ENCODE measurements at regions not wholly inside any gene's neighbourhood (a gene's known extent, or its start where the extent isn't known, plus 50 kb on each side); places are given as distances from the start of the nearest gene placed in this dataset.

DNA sequence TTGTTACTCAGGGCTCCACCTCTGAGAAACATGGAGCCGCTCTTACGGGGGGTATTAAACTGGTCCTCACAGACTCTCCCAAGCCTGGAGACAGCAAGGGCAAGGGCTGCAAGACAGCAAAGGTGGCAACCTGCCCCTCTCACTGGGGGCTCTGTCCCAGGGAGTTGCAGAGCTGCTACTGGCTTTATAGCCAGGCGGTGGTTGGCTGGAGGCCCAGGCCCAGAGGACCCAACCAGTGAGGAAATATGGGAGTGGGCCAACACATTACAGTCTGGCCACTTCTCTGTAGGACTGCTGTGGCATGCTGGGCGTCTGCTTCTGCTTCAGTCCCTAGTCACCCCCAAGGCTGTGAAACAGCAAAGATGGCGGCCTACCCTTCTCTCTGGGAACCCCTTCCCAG, 597.2 kb downstream of the LRRC70 start:
- DNase-seq (ENCODE audit: low read depth), result no peak
- no peak overlapping the region for H3K4me3 ChIP-seq (ENCODE audit: low read depth, low read length)
- TF ChIP-seq MYC (IDR thresholded peaks at IDR 0.05; ENCODE audit: low read depth, low read length) (no peak), POLR2A (IDR thresholded peaks at IDR 0.05; ENCODE audit: extremely low read depth, insufficient read length) (no peak)
- TF ChIP-seq, protein P1, sequence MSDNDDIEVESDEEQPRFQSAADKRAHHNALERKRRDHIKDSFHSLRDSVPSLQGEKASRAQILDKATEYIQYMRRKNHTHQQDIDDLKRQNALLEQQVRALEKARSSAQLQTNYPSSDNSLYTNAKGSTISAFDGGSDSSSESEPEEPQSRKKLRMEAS (IDR thresholded peaks at IDR 0.05; ENCODE audit: low read depth, low read length), result no peak
- TF ChIP-seq, protein P2, sequence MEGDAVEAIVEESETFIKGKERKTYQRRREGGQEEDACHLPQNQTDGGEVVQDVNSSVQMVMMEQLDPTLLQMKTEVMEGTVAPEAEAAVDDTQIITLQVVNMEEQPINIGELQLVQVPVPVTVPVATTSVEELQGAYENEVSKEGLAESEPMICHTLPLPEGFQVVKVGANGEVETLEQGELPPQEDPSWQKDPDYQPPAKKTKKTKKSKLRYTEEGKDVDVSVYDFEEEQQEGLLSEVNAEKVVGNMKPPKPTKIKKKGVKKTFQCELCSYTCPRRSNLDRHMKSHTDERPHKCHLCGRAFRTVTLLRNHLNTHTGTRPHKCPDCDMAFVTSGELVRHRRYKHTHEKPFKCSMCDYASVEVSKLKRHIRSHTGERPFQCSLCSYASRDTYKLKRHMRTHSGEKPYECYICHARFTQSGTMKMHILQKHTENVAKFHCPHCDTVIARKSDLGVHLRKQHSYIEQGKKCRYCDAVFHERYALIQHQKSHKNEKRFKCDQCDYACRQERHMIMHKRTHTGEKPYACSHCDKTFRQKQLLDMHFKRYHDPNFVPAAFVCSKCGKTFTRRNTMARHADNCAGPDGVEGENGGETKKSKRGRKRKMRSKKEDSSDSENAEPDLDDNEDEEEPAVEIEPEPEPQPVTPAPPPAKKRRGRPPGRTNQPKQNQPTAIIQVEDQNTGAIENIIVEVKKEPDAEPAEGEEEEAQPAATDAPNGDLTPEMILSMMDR (IDR thresholded peaks at IDR 0.05; ENCODE audit: low read depth, low read length), result no peak

DNA sequence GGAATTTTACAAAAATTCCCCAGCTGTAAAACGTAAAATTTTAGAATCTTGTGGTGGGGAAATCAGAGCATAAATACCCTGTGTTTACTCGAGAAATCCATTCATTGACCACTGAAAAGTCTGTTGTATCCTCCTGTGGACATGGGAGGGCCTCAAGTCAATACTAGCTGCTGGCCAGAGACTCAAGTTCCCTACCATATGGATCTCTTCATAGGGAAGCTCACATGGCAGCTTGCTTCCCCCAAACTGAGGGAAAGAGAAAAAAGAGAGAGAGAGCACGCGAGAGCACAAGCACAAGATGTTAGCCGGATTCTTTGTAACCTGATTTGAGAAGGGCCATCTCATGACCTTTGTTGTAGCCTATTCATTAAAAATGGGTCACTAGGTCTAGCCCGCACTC, 591.9 kb downstream of the LRRC70 start:
- DNase-seq (ENCODE audit: low read depth), result no peak
- TF ChIP-seq POLR2A (IDR thresholded peaks at IDR 0.05; ENCODE audit: extremely low read depth, insufficient read length) (no peak), MYC (IDR thresholded peaks at IDR 0.05; ENCODE audit: low read depth, low read length) (no peak)
- TF ChIP-seq, protein P2 (IDR thresholded peaks at IDR 0.05; ENCODE audit: low read depth, low read length), result no peak
- TF ChIP-seq, protein P1 (IDR thresholded peaks at IDR 0.05; ENCODE audit: low read depth, low read length), result no peak
- no peak overlapping the region for H3K4me3 ChIP-seq (ENCODE audit: low read depth, low read length)

DNA sequence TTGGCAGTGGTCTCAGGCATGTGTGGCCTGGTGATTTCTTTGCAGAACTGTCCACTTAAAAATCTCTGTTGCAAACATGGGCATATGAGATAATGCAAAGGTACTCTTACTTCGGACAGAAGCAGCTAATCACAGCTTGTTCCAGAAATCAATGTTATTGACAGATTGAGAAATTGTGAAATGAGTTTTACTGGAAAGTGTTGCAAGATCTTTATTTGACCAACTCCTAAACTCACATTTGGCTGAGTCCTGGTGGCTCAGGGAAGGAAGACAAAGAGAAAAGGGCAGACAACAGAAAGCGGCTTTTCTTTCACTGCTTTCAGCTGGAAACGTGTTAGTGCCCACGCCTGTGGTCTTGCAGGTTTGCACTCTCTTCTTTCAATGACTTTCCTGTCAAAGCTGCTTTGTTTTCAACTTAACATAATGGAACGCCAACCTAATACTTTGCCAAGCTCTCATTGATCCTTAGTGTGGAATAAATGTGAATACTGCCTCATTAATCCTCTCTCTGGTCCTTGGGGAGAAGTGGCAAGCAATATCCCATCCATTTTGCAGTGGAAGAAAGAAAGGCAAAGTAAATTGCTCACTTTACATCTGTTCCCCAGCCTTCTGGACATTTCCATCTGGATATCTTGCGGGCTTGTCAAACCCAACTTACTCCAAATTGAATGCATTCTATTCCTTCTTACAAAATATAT, 586.4 kb downstream of the LRRC70 start:
- TF ChIP-seq, protein P1 (IDR thresholded peaks at IDR 0.05; ENCODE audit: low read depth, low read length), result no peak
- TF ChIP-seq MYC (IDR thresholded peaks at IDR 0.05; ENCODE audit: low read depth, low read length), result no peak
- TF ChIP-seq, protein P2 (IDR thresholded peaks at IDR 0.05; ENCODE audit: low read depth, low read length), result no peak
- TF ChIP-seq POLR2A (IDR thresholded peaks at IDR 0.05; ENCODE audit: extremely low read depth, insufficient read length), result no peak
- H3K4me3 ChIP-seq (ENCODE audit: low read depth, low read length), result no peak overlapping the region
- no peak for DNase-seq (ENCODE audit: low read depth)

DNA sequence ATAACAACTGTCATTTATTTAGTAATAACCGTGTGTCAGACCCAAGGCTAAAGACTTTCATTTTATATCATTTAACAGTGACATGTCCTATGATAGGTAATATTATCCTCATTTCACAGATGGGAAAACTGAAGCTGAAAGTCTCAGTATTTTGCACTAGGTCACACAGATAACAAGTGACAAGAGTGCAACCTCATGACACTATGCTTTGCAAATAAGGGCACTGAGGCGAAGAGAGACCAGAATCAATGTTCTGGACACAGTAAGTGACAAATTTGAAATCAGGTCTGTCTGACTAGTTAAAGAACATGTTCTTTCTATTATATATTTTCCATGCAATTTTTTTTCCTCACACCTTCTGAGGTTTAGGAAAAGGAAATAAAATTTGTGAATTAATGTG, 585.7 kb downstream of the LRRC70 start:
- DNase-seq (ENCODE audit: low read depth), result no peak
- TF ChIP-seq, protein P2 (IDR thresholded peaks at IDR 0.05; ENCODE audit: low read depth, low read length), result no peak
- TF ChIP-seq, protein P1 (IDR thresholded peaks at IDR 0.05; ENCODE audit: low read depth, low read length), result no peak
- no peak for TF ChIP-seq MYC (IDR thresholded peaks at IDR 0.05; ENCODE audit: low read depth, low read length)
- no peak for TF ChIP-seq POLR2A (IDR thresholded peaks at IDR 0.05; ENCODE audit: extremely low read depth, insufficient read length)
- H3K4me3 ChIP-seq (ENCODE audit: low read depth, low read length), result no peak overlapping the region

DNA sequence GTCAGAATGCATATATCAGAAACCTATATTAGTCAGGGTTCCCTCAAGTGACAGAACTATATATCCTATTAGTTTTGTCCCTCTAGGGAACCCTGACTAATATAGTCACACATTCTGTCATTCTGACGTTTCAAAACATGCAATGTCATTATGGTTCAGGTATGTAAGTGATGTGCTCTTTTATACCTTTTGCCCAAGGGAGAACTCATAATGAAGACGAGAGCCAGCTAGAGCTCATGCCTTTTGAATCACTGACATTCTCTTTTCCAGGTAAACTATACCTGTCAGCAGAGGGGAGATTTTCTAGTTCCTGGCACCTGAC, 576.7 kb downstream of the LRRC70 start:
- DNase-seq (ENCODE audit: low read depth), result no peak
- H3K4me3 ChIP-seq (ENCODE audit: low read depth, low read length), result no peak overlapping the region

More for the DNA sequence above, 576.7 kb downstream of the LRRC70 start:
- TF ChIP-seq, protein P2 (IDR thresholded peaks at IDR 0.05; ENCODE audit: low read depth, low read length), result no peak
- TF ChIP-seq POLR2A (IDR thresholded peaks at IDR 0.05; ENCODE audit: extremely low read depth, insufficient read length), result no peak
- TF ChIP-seq, protein P1 (IDR thresholded peaks at IDR 0.05; ENCODE audit: low read depth, low read length), result no peak
- no peak for TF ChIP-seq MYC (IDR thresholded peaks at IDR 0.05; ENCODE audit: low read depth, low read length)
